ENCODE measurements at regions not wholly inside any gene's neighbourhood (a gene's known extent, or its start where the extent isn't known, plus 50 kb on each side); places are given as distances from the start of the nearest gene placed in this dataset.

- Histone ChIP-seq H3K9me3 (no peaks in the 10 kb centered on the region), H3K36me3 (no peaks in the 10 kb centered on the region), H3K27ac (no peak overlapping the region), H3K27me3 (no peaks in the 10 kb centered on the region), H3K4me1 (no peaks in the 10 kb centered on the region), H3K4me3 (no peak overlapping the region)
- no peak for DNase-seq
- 84 to 90% methylated on average over 3 of the region's 3 CpGs for WGBS, 2 donors
- TF ChIP-seq, protein P1, sequence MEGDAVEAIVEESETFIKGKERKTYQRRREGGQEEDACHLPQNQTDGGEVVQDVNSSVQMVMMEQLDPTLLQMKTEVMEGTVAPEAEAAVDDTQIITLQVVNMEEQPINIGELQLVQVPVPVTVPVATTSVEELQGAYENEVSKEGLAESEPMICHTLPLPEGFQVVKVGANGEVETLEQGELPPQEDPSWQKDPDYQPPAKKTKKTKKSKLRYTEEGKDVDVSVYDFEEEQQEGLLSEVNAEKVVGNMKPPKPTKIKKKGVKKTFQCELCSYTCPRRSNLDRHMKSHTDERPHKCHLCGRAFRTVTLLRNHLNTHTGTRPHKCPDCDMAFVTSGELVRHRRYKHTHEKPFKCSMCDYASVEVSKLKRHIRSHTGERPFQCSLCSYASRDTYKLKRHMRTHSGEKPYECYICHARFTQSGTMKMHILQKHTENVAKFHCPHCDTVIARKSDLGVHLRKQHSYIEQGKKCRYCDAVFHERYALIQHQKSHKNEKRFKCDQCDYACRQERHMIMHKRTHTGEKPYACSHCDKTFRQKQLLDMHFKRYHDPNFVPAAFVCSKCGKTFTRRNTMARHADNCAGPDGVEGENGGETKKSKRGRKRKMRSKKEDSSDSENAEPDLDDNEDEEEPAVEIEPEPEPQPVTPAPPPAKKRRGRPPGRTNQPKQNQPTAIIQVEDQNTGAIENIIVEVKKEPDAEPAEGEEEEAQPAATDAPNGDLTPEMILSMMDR (IDR thresholded peaks at IDR 0.05) = no peak
- TF ChIP-seq POLR2A (IDR thresholded peaks at IDR 0.05) = no peak
- no peak for TF ChIP-seq EP300 (IDR thresholded peaks at IDR 0.05)
- TF ChIP-seq POLR2AphosphoS5 (IDR thresholded peaks at IDR 0.05) = no peak
- ATAC-seq (ENCODE audit: low FRiP score in 2 of 2) = no peak
Observed at GRCh38 chr19:31937983-31938382, 407.4 kb upstream of the ZNF507 start.

DNA sequence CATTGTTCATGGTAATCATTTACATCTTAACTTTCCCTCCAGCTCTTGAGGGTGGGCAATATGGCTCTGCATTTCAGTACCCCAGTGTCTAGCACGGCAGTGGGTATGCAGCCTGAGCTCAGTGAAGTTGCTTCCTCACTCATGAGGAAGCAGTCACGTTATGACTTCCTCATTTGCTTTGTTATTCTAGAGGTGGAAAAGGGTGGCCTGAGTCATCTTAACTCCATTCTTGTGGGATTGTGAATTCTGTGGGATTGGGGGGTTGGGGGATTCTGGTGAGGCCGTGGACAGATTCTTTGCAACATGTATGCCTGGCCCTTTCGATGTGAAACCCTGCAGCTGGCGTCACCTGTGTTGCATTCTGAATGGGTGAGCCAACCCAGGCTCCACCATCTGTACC is 406.7 kb upstream of the ZNF507 start:
- TF ChIP-seq, protein P1 (IDR thresholded peaks at IDR 0.05) = no peak
- TF ChIP-seq EP300 (IDR thresholded peaks at IDR 0.05) (no peak), POLR2A (IDR thresholded peaks at IDR 0.05) (no peak), POLR2AphosphoS5 (IDR thresholded peaks at IDR 0.05) (no peak)
- Histone ChIP-seq H3K4me3 (no peak overlapping the region), H3K36me3 (no peaks in the 10 kb centered on the region), H3K4me1 (no peaks in the 10 kb centered on the region), H3K27ac (no peak overlapping the region), H3K9me3 (no peaks in the 10 kb centered on the region), H3K27me3 (no peaks in the 10 kb centered on the region)
- no peak for ATAC-seq (ENCODE audit: low FRiP score in 2 of 2)
- DNase-seq = no peak
- WGBS, 2 donors = 72 to 73% methylated on average over 5 of the region's 5 CpGs

DNA sequence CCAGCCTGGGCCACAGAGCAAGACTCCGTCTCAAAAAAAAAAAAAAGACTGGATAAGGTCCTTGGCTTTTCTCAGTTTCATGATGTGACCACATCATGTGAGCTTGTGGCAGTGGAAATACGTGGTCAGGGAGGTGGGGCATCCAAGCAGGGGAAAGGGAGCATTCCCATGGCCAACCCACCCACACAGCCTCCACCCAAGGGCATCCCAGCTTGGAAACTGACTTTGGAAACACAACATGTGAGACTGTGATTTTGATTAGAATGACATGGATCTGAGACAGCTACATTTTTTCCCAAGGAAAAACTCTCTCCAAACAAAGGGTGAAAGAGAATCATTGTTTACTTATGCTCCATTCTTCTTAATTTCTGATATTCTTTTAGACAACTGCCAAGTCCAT is 405.0 kb upstream of the ZNF507 start:
- 69 to 78% methylated on average over 2 of the region's 2 CpGs for WGBS, 2 donors
- no peak overlapping the region for H3K27ac ChIP-seq
- TF ChIP-seq POLR2A (IDR thresholded peaks at IDR 0.05) (no peak), EP300 (IDR thresholded peaks at IDR 0.05) (no peak), POLR2AphosphoS5 (IDR thresholded peaks at IDR 0.05) (no peak)
- TF ChIP-seq, protein P1 (IDR thresholded peaks at IDR 0.05) = no peak
- no peaks in the 10 kb centered on the region for H3K9me3 ChIP-seq
- no peaks in the 10 kb centered on the region for H3K36me3 ChIP-seq
- H3K27me3 ChIP-seq = no peaks in the 10 kb centered on the region
- no peak overlapping the region for H3K4me3 ChIP-seq
- no peak for DNase-seq
- ATAC-seq (ENCODE audit: low FRiP score in 2 of 2) = no peak
- H3K4me1 ChIP-seq = no peaks in the 10 kb centered on the region

DNA sequence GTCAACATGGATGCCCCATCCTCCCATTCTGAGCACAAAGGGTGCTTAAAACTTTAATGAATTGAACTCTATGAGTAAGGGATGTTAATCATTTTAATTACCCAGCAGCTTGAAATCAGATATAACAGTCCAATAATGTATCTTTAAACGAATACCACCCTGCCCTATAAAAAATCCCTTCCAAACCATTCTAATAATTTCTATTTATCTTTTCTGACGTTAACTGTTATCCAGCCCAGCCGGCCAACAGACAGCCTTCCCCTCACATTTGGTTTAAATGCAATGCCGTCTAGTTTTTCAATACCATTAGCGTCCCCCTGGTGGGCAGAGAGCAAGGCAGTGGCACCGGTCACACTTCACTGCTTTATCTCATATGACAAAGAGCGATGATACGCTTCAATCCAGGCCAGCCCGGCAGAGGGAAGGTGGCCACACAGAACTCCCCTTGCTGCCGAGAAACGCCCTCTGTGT is 402.2 kb upstream of the ZNF507 start:
- TF ChIP-seq, protein P1 (IDR thresholded peaks at IDR 0.05) = no peak
- no peak for TF ChIP-seq POLR2AphosphoS5 (IDR thresholded peaks at IDR 0.05)
- TF ChIP-seq POLR2A (IDR thresholded peaks at IDR 0.05) = no peak
- TF ChIP-seq EP300 (IDR thresholded peaks at IDR 0.05) = no peak
- H3K4me3 ChIP-seq = no peak overlapping the region
- 65 to 80% methylated on average over 11 of the region's 11 CpGs for WGBS, 2 donors
- DNase-seq (no peak), ATAC-seq (ENCODE audit: low FRiP score in 2 of 2) (no peak)
- no peak overlapping the region for H3K27ac ChIP-seq
- H3K27me3 ChIP-seq = no peaks in the 10 kb centered on the region
- H3K36me3 ChIP-seq = no peaks in the 10 kb centered on the region
- no peaks in the 10 kb centered on the region for H3K9me3 ChIP-seq
- H3K4me1 ChIP-seq = no peaks in the 10 kb centered on the region

DNA sequence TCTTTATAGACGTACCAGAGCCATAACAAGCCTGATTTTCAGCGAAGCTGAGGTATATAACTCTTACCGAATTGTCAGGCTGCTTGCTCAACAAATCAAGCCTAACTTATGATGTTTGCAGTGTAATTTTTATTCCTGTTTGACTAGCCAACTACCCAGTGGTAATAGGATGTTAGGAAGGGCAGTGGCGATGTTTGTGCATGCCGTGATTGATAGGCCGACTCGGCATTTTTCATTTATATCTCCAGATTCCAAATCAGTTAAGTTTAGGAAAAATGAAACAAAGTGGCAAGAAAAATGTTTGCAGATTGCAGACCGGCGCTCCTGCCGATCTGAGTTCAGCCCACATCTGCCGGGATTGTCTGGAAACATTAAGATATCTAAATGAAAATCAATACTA is 401.6 kb upstream of the ZNF507 start:
- Histone ChIP-seq H3K36me3 (no peaks in the 10 kb centered on the region), H3K4me1 (no peaks in the 10 kb centered on the region), H3K4me3 (no peak overlapping the region), H3K27me3 (no peaks in the 10 kb centered on the region), H3K9me3 (no peaks in the 10 kb centered on the region), H3K27ac (no peak overlapping the region)
- no peak for TF ChIP-seq POLR2A (IDR thresholded peaks at IDR 0.05)
- no peak for TF ChIP-seq EP300 (IDR thresholded peaks at IDR 0.05)
- TF ChIP-seq POLR2AphosphoS5 (IDR thresholded peaks at IDR 0.05) = no peak
- TF ChIP-seq, protein P1 (IDR thresholded peaks at IDR 0.05) = no peak
- DNase-seq (no peak), ATAC-seq (ENCODE audit: low FRiP score in 2 of 2) (no peak)
- 75 to 78% methylated on average over 11 of the region's 11 CpGs for WGBS, 2 donors

Measured in upper lobe of left lung (tissue), 6 donors.